Right atrium auricular region (tissue), 2 donors: ENCODE measurements at regions not wholly inside any gene's neighbourhood (a gene's known extent, or its start where the extent isn't known, plus 50 kb on each side); places are given as distances from the start of the nearest gene placed in this dataset.

Source experiments
- DNase-seq: peaks from one replicate; pipeline ENCODE4 v3.0.0-alpha.2; 2019; ENCODE audit warnings: low spot score
- H3K27ac ChIP-seq, 2 donors: fragments of 200-600 bp; sonication (generic); 1 replicate in 1 of 2; 2 replicates in 1 of 2; pipeline ENCODE4 v1.5.1; 2016 to 2019
- H3K27me3 ChIP-seq, 2 donors: fragments of 200-600 bp; sonication (generic); one replicate each; pipeline versions ENCODE4 v1.5.1 to v1.6.0; 2017 to 2019
- H3K36me3 ChIP-seq: fragments of 200-600 bp; sonication (generic); one replicate; pipeline ENCODE4 v1.5.1; 2016
- H3K4me1 ChIP-seq, 2 donors: fragments of 200-600 bp; sonication (generic); one replicate each; pipeline versions ENCODE4 v1.5.1 to v1.6.0; 2017 to 2019
- H3K4me3 ChIP-seq, 2 donors: fragments of 200-600 bp; sonication (generic); 1 replicate in 1 of 2; 2 replicates in 1 of 2; pipeline ENCODE4 v1.5.1; 2017 to 2019; ENCODE audit warnings: mild to moderate bottlenecking in 1 of 2, moderate library complexity in 1 of 2
- H3K9me3 ChIP-seq, 2 donors: fragments of 200-600 bp; sonication (generic); one replicate each; pipeline ENCODE4 v1.5.1; 2019
- TF ChIP-seq, protein P1 (sequence below), 2 donors: fragments of 200-600 bp; sonication (generic); IDR thresholded peaks; one replicate each; pipeline ENCODE4 v1.5.1; 2019; ENCODE audit warnings: antibody characterized with exemption in 2 of 2

DNA sequence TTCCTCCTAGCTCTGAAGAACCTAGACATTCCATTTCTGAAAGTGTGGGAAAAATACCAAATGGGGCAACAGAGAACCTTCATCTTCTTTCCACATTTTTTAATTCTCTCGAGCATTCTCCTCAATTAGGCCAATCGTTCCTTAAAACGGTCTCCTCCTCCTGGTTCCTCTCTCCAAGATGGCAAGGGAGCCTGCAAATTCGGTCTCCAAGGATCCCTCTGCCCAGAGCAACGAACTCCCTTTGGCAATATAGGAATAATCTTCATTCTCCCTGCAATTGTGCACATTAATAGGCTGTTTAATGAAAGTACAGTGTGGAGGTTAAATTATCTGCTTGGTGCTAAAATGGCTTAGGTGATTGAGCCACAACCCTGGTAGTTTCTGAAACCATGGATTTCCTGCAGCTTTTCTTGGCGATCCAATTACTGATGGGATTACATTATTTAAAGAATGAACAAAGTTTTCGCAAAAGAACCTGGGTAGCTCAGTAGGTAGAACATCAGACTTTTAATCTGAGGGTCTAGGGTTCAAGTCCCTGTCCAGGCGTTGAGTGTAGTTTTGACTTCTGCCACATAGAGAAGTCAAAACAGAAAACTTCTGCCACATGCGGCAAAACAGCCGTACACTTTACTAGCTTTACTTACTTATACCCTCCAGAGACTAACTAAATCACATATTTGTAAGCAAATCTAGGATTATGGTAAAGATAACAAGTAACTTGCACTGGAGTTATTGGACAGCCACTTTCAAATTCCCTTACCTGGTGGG is 102.9 kb upstream of the ZNF184 start:
- TF ChIP-seq, protein P1, sequence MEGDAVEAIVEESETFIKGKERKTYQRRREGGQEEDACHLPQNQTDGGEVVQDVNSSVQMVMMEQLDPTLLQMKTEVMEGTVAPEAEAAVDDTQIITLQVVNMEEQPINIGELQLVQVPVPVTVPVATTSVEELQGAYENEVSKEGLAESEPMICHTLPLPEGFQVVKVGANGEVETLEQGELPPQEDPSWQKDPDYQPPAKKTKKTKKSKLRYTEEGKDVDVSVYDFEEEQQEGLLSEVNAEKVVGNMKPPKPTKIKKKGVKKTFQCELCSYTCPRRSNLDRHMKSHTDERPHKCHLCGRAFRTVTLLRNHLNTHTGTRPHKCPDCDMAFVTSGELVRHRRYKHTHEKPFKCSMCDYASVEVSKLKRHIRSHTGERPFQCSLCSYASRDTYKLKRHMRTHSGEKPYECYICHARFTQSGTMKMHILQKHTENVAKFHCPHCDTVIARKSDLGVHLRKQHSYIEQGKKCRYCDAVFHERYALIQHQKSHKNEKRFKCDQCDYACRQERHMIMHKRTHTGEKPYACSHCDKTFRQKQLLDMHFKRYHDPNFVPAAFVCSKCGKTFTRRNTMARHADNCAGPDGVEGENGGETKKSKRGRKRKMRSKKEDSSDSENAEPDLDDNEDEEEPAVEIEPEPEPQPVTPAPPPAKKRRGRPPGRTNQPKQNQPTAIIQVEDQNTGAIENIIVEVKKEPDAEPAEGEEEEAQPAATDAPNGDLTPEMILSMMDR (IDR thresholded peaks at IDR 0.05): no peak
- Histone ChIP-seq H3K36me3 (no peaks in the 10 kb centered on the region), H3K4me3 (no peak overlapping the region), H3K4me1 (no peaks in the 10 kb centered on the region), H3K9me3 (no peaks in the 10 kb centered on the region), H3K27me3 (no peaks in the 10 kb centered on the region), H3K27ac (no peak overlapping the region)
- no peak for DNase-seq

- TF ChIP-seq, protein P1 (IDR thresholded peaks at IDR 0.05): no peak
- Histone ChIP-seq H3K4me1 (no peaks in the 10 kb centered on the region), H3K4me3 (no peak overlapping the region), H3K36me3 (no peaks in the 10 kb centered on the region), H3K27me3 (peaks cover 3 to 6% of the 10 kb centered on the region in 2 donors), H3K9me3 (no peaks in the 10 kb centered on the region), H3K27ac (no peak overlapping the region)
- DNase-seq: no peak
Measured at GRCh38 chr6:27568226-27568897, 95.5 kb upstream of the ZNF184 start.

DNA sequence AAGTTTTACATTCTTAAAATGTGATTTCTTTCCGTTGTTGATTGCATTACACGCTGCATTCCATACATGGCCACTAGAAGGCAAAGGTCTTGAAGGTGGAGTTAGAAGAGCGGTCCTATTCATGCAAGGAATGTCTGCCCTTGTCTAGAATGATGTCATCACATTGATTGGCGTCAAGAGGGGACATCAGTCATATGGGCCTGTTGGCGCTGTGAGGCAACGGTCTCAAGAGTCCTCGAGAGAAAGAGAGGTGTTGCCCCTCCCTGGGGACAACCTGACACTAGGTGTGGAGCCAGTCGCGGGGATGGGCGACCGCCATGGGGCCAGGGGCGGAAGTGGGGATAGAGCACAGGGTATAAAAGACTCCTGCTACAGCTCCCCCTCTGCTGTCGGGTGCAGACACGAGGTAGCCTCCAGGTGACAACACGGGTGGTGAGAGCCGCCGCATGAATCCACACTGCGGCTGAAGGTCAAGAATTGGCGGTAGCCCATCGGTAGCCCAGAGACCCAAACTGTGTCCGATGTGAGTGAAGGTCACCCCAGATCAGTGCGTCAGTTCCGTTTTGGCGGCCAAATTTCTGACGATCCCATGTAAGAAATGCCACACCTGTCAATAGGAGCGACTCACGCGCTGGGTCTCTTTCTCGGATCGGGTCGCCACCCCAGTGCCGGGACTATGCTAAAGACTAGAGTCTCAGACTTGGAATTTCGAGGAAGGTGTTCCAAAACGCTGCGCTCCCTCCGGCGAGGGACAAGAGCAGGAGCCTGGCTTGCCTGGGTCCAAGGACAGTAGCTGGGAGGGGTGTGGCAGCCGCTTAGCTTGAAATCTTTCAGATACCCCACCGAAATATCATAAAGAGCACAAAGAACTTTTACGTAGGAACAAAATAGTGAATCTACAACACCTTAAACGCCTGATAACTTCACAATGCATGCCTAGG is 93.2 kb upstream of the ZNF184 start:
- no peaks in the 10 kb centered on the region for H3K4me1 ChIP-seq
- H3K27me3 ChIP-seq: peaks cover 3 to 13% of the 10 kb centered on the region in 2 donors
- no peaks in the 10 kb centered on the region for H3K9me3 ChIP-seq
- no peak overlapping the region for H3K27ac ChIP-seq
- H3K4me3 ChIP-seq: no peak overlapping the region
- TF ChIP-seq, protein P1 (IDR thresholded peaks at IDR 0.05): no peak
- DNase-seq: no peak
- no peaks in the 10 kb centered on the region for H3K36me3 ChIP-seq

DNA sequence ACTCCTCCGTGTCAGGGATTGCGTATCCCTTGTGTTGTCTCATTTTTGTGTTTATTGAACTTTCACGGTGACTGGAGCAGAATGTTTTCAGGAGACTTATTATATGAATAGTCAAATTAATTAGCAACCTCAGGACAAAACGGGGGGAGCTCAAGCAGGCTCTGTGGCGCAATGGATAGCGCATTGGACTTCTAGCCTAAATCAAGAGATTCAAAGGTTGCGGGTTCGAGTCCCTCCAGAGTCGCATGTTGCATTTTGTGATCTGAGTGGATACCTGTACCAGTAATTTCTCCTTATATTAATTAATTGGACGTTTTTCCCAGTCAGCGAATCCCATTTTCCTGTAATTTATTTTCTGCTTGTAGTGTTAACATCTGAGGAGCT is 89.1 kb upstream of the ZNF184 start:
- peaks cover 3 to 13% of the 10 kb centered on the region in 2 donors for H3K27me3 ChIP-seq
- TF ChIP-seq, protein P1 (IDR thresholded peaks at IDR 0.05): no peak

GRCh38 chr6:27558028-27558724 is 85.3 kb upstream of the ZNF184 start:
- no peak for DNase-seq
- Histone ChIP-seq H3K9me3 (peaks cover 0 to 3% of the 10 kb centered on the region in 2 donors), H3K4me3 (no peak overlapping the region), H3K27ac (no peak overlapping the region), H3K36me3 (no peaks in the 10 kb centered on the region), H3K4me1 (no peaks in the 10 kb centered on the region), H3K27me3 (peaks cover 7 to 8% of the 10 kb centered on the region in 2 donors)
- TF ChIP-seq, protein P1 (IDR thresholded peaks at IDR 0.05): no peak

More for the DNA sequence above, 89.1 kb upstream of the ZNF184 start:
- Histone ChIP-seq H3K4me3 (no peak overlapping the region), H3K36me3 (no peaks in the 10 kb centered on the region), H3K27ac (no peak overlapping the region), H3K9me3 (no peaks in the 10 kb centered on the region), H3K4me1 (no peaks in the 10 kb centered on the region)
- no peak for DNase-seq
